ENCODE measurements at regions not wholly inside any gene's neighbourhood (a gene's known extent, or its start where the extent isn't known, plus 50 kb on each side); places are given as distances from the start of the nearest gene placed in this dataset.
"Not testable (repeated sequence)": the region's sequence is repeated elsewhere in the genome, so short reads cannot be mapped to it uniquely, and the experiment has no call there.

DNA sequence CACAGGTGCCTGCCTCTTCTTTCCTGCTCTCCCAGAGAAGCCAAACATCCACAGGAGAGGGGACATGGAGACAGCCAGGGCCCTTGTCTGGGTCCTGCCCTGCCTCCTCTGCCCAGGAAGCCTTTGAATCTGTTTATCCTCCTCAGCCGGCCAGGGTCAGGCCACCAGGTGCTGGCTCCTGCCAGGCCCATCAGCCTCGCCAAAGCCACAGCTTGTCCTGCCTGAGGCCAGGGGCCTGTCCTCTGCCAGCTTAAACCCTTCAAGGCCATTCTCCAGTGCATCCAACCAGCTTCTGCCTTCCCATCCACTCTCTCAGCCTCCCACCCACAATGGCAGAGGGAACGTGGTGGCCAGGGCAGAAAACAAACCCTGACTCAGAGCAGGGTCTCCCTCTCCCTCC is 254.6 kb downstream of the ANKRD60 start:
- DNase-seq (ENCODE audit: low read depth), result no peak

DNA sequence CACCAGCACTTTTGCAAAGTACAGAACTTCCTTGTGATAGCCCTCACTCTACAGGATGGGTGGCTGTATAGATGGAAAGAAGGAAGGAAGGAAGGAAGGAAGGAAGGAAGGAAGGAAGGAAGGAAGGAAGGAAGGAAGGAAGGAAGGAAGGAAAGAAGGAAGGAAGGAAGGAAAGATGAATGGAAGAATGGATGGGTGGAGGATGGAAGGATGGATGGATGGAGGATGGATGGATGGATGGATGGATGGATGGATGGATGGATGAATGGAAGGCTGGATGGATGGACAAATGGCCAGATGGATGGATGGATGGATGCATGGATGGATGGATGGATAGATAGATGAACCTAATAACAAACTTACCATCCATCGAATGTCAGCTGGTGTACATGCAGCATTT is 256.9 kb downstream of the ANKRD60 start:
- DNase-seq (ENCODE audit: low read depth), result not testable (repeated sequence)

- DNase-seq (ENCODE audit: low read depth), result no peak
Measured at GRCh38 chr20:57970856-57971255, 257.6 kb downstream of the ANKRD60 start.

- no peak for DNase-seq (ENCODE audit: low read depth)
Measured at GRCh38 chr20:57970116-57970515, 258.3 kb downstream of the ANKRD60 start.

- DNase-seq (ENCODE audit: low read depth), result peak; percentile 73
Measured at GRCh38 chr20:57968120-57968519, 258.3 kb upstream of the PMEPA1 start.

DNA sequence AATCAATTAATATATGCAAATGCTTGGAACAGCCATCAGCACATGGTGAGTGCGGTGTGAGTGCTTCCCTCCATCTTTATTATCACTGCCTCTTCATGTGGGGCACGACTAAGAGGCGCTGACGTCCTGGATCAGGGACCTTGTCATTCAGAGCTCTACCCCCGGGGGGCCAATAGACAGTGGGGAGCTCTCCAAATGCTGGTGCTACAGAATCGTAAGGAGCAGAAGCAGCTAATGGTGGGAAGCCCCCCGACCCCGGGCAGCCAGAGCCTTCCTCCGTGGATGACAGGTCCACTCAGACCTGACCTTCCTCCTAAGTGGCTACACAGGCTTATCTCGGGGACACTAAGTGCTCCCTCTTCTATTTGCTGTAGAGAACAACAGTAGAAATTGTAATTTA is 257.5 kb upstream of the PMEPA1 start:
- DNase-seq (ENCODE audit: low read depth), result no peak

DNA sequence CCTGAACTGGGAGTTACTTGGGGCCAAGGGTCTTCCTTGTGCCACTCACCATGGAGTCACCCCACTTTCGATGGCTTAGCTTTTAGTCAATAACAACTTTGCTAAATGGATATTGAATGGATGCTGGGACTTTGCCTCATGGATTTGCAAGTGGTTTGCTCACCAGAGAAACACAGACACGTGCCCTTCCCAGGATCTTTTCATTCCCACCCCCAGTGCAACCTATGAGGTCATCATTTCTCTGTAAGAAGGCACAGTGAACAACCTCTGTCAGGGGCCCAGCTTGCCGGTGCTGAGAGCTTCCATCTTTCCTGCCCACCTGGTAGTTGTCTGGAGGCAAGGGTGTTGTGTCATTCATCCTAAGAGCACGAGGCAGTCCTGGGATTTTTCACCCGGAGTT is 256.8 kb upstream of the PMEPA1 start:
- peak; percentile 22 for DNase-seq (ENCODE audit: low read depth)

DNA sequence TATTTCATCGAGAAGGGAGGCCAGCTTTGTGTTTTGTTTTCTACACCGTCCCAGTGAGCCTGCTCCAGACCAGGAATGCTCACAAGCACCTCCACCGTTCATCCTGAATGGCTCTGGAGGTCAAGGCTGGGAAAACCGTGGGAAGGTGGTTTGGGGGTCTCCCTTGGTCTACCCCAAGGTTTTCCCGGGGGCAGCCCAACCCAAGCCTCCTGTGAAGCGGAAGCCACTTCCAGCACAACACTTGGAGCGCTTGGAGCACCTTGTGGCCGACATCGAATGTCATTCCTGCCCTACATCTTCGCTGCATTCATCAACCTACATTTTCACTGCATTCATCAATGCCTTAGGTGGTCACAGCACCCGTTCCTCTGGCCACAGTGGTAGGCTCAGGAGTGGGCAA is 255.6 kb upstream of the PMEPA1 start:
- no peak for DNase-seq (ENCODE audit: low read depth)

GRCh38 chr20:57964011-57964862 is 254.4 kb upstream of the PMEPA1 start:
- DNase-seq (ENCODE audit: low read depth), result peak; percentile 56

- no peak for DNase-seq (ENCODE audit: low read depth)
Measured at GRCh38 chr20:57960803-57961575, 251.2 kb upstream of the PMEPA1 start.

DNA sequence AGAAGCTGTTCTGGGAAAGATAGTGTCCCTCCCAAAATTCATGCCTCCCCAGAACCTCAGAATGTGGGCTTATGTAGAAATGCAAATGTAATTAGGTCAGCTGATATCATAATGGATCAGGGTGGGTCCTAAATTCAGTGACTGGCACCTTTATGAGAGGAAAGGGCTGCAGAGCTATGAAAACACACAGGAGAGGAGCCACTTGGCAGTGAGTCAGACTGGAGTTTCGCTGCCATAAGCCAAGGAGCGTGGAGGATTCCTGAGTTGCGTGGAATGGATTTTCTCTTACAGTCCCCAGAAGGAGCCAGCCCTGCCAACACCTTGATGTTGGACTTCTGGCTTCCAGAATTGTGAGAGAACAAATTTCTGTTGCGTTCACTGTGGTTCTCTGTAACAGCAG is 249.8 kb upstream of the PMEPA1 start:
- no peak for DNase-seq (ENCODE audit: low read depth)

- no peak for DNase-seq (ENCODE audit: low read depth)
Measured at GRCh38 chr20:57959018-57959417, 249.2 kb upstream of the PMEPA1 start.

DNA sequence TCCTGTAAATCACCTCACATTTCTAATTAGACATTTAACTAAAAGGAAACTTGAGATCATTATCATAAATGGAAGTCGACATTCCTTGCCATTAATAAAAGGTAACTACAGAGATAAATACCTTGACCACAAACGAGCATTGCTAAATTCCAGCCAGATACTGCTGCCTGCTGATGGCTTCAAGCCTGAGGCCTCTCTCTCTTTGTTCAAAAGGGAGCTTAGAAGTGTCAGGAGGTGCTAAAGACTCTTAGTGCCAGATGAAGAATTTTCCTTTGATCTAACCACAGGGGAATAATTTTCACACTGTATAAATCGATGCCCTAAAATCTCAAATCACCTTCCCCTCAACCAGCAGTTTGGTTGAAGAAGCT is 248.2 kb upstream of the PMEPA1 start:
- peak; percentile 62 for DNase-seq (ENCODE audit: low read depth)

DNA sequence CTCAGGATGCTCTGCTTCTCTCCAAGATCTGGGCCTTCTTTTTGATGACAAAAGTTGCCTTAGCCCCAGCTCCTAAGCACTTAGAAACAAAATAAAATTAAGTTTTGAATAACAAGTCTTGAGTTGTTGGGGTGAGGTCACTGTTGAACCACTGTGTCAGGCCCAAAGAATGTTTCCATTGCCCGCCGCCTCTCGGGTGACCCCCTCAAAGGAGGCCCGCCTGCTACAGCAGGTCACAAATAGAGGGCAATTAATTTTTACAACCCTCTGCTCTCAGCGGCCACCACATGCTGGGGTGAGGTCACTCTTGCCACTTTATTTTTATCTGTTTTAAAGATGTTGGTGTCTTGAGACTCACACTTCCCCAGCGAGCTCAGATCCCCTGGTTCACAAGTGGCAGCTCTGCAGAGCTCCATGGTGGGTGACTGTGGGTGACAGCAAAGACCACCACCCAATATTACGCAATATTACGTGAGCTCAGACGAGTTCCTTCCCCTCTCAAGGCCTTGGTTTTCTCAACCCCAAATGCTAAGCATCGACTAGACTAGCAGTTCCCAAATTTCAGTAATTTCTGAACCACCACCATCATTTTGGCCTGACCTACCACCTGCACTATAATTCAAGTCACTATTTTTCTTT is 247.7 kb upstream of the PMEPA1 start:
- DNase-seq (ENCODE audit: low read depth), result peak; percentile 96

DNA sequence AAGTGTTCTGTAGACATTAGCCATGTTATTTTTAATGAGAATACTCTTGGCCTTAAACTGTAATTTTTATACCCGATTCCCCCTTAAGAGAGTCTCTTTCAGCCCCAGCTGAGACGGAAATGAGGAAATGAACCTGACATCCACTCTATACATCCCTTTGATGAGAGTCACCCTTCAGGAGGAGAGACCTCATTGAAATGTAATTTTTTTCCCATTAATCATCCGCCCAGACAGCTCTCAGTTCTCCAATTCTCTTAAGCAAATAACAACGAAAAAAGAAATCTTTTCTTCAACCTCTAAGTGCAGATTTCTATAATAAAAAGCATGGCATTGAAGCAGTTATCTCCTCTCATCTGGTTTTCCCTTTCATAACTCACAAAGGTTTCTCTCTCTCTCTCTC is 243.8 kb upstream of the PMEPA1 start:
- peak; percentile 67 for DNase-seq (ENCODE audit: low read depth)

DNA sequence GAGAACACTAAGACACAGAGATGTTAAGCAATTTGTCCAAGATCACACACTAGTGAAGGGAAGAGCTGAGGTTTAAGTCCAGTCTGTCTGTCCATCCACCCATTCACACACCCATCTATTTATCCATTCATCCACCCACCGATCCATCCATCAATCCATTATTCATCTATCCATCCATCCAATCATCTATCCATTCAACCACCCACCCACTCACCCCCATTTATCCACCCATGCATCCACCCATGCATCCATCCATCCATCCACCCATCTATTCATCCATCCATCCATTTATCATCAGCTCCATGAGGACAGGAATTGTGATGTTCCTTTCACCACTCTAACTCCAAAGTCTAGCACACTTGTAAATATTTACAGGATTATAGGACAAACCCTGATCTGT is 242.3 kb upstream of the PMEPA1 start:
- no peak for DNase-seq (ENCODE audit: low read depth)

DNA sequence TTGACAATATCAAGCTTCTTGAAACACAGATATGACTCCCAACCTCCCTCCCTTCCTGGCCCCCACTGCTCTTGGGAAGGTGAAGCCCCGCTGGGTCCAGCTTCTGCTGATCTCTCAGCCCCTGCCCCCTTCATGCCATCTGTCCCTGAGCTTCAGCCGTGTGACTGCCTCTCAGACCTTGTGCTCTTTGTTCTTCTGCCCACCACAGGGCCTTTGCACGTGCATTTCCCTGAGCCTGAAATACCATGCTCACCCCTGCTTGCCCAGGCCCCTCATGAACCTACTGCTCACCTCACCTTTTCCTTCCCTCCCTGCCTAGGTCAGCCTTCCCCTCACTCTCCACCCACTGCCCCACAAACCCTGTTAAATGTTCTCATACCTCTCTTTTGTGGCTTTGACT is 241.7 kb upstream of the PMEPA1 start:
- DNase-seq (ENCODE audit: low read depth), result no peak

GRCh38 chr20:57950764-57951485 is 241.1 kb upstream of the PMEPA1 start:
- no peak for DNase-seq (ENCODE audit: low read depth)

GRCh38 chr20:57948180-57948955 is 238.6 kb upstream of the PMEPA1 start:
- DNase-seq (ENCODE audit: low read depth), result no peak

DNA sequence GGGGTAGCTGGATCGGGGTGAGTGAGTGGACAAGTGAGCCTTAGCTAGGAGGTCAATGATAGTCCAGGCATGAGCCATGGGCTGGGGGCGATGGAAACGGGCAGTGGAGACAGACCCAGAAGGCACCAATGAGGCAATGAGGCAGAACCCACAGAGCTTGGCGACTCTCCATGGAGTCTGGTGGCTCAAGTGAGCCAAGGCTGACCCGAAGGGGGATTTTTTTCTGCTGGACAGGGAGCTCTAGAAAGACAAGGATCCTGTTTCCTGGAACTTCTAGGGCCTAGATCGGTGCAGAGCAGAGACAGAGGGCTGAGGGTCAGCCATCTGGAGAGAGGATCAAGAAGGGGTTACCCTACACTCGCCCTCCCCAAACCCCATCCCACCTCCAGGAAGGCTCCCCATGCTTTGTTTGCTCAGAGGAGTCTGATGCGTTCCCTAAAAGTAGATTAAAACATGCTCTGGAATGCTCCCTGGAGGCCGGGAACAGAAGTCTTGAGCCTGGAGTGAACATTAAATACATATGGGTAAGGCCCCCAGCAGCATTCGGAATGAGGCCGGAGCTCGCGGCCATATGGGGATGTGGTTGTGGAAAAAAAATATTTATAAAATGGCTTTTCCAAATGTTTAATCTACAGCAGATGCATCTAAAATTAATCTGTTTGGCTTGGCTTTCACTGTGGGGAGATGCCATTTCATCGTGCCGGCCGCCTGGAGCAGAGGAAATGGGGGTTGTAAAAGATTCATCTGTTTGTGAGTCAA is 237.8 kb upstream of the PMEPA1 start:
- DNase-seq (ENCODE audit: low read depth), result peak; percentile 36

All from M059J (cell line).